NCI-H146 (cell line): ENCODE measurements at regions not wholly inside any gene's neighbourhood (a gene's known extent, or its start where the extent isn't known, plus 50 kb on each side); places are given as distances from the start of the nearest gene placed in this dataset.

Experiments
- DNase-seq: peaks from one replicate; lab custom pipeline; 2025; lab: John Stamatoyannopoulos, UW

DNA sequence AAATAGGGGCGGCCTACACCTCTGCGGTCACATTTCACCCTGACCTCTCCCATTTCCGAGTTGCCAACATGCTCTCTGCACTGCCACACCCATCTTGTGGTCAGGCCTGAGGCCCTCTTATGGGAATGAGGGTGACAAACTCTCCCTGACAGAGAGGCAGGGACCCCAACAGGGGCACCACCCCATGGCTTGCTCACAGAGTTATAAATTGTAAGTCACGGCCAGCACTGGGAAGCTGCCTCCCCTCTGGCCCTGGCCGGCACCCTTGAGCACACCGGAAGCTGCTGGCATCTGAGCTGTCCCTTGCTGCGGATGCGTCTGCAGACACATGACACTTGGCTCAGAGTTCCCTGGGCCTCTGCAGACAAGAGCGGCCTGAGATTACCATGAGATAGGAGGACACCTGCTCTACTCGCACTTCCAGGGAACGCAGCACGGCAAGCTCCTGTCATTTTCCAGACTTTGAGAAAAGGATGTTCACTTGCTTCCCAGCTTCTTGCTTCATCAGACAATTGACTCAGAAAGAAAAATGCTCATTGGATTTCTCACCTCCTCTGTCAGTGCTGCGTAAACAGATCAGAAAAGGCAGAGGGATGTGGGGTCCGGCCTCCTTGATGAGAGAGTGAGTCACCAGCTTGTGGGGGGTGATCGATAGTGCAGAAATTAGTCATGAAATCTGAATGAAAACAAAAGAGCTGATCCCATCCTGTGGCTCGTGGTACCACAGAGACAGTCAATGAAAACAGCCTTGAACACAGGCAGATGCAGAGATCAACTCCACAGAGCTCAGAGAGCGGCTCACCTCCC lies 269.8 kb downstream of the SYK start:
- peak; percentile 49 for DNase-seq

DNA sequence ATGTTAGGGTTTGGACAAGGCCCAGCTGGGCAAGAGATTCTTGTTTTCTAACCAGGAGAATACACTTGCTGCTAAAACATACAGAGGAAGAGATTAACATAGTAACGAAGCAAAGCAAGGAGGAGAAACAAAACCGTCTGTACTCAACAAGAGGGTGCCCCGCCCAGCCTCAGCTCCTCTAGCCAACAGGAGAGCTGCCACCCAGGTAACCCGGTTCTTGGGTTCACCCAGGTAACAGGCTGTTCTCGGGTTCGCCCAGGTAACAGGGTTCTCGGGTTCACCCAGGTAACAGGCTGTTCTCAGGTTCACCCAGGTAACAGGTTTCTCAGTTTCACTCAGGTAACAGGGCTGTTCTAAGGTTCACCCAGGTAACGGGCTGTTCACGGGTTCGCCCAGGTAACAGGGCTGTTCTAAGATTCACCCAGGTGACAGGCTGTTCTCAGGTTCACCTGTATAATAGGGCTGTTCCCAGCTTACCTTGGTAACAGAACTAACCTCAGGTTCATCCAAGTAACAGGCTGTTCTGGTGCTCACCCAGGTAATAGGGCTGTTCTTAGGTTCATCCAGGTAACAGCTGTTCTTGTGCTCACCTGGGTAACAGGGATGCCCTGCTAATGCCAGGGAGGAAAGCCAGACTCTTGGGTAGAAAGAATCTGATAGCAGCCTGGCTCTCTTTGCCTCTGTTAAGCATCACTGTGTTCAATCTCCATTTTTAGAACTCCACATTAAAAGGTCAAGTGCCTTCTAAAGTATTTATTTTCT lies 271.6 kb downstream of the SYK start:
- no peak for DNase-seq

DNA sequence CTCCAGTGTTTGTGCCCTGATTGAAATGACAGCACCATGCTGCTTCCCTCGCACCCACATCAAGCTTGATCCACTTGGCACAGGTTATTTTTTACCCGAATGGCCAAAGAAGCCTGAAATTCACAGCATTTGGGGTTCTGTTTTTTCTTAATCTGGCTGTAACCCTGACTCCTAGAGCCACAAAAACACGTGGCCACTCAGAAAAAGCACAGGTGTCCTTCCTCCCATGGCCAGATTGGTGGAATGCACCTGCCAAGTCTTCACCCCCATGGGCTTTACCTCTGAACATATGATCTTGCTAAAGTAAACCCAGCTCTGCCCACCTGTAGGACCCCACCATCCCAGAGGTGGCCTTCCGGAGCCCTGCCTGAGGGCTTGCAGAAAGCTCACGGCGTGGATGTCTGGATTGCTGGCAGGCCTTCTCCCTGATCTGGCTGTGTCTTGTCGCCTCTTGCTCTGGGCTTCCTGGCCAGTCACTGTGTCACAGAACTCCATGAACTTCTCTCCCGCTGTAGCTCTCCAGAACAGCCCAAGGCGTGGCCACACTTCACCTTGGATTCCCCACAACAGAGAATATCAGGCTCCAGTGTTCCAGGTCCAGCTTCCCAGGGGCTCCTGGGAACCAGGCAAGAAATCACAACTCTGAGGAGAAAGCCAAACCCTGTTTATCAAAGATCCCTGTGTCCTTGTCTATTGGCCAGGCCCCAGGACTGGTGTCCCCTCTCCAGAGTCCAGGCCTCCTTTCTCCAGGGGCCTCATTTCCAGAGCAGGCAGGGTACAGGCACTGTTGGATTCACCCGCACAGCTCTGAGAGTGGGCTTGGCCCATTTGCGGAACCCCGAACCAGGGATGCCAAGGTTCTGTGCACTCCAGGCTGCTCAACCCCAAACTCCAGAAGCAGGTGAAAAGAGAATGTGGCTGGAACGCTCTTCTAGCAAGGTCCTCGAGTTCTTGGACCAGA lies 272.5 kb downstream of the SYK start:
- DNase-seq, result no peak

DNA sequence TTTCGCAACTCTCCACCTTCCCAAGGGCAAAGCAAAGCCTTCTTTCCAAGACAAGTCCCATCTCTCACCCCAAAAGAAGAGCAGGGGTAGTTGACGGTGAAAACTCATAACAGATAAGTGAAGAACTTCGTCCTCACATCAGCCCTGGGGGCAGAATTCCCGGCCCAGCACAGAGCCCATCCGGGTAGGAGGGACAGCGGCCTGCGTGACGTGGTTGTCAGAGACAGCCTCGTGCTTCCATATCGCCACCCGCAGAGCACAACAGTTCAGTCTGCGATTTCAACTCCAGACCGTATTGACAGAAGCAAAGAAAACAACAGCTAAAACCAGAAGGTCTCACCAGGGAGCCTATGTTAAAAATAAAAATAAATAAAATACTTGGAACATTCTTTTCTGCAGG lies 273.2 kb downstream of the SYK start:
- no peak for DNase-seq

DNA sequence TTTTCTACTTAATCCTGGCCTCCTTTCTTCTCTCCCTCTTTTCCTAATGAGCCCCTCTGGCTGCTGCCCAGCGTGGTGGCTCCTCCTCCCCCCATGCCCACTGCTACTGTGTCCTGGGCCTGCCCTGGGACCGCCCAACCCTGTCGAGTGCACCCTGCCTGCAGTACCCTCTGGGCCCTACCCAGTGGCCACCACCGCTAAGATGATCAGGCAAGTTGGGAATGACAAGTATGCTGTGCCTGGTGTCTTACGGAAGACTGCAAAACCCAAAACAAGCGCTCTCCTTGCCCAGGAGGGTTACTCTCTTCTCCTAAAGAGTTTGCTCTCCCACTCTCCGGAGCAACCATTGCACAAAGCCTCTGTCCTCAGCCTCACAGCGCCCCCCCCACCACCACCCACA lies 273.7 kb downstream of the SYK start:
- DNase-seq, result no peak

DNA sequence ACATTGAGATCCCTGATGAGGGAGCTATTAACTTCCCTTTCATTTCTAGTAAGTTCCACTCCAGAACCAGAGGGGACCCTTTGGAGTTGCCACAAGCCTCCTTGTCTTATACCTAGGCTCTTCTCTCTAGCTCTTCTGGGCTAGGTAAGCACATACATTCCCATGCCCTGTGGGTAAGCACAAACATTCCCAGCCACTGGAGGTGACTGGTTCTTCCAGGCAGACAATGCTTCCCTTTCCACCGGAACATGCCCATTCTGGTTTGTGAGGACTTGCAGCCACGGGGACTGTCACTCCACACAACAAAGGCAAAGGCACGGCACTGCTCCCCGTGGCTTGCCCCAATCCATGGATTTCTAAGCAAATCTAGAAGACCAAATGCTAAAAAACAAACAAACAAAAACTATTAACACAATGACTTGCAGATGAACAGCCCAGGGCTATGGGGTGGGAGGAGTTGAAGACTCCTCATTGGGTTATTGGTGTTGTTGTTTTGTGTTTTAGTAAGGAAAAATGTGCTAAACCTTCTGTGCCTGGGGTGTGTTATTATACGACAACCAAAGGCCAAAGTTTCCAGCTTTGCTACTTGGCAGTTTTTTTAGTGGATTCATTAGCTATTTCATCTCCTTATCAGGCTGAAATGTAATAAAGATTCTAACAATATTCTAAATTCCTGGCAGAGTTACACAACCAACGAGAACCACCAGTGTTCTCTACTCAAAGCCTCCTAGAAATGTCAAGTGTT lies 276.2 kb downstream of the SYK start:
- no peak for DNase-seq

DNA sequence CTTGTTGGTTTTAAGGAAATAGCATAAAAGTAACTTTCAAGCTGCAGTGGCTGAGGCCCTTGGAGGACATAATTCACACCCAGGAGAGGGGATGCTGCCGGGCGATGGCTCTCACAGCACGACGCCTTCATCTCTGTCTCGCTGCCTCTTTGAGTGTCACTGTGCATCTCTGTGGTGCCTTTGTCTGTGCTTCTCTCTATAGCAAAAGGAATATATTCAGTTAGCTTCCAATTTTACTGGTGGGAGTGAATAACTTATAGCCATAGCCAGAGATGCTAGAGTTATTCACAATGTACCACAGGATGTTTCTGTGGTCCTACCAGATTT lies 276.7 kb downstream of the SYK start:
- no peak for DNase-seq

DNA sequence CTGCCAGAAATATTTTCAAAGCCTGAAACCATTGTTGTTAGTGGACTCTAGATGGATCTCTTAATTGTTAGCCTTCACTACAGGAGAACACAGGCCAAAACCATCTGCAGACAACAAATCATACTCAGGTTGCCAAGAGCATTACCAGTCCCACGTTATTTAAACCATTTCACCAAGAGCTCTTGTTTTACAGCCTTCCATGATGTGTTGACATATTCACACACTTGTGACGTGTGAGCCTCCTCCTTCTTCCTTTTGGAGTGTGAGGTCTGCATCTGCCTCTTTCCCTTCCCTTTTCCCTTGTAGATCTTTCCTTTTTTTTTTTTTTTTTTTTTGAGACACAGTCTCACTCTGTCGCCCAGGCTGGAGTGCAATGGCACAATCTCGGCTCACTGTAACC lies 279.0 kb downstream of the AUH start:
- no peak for DNase-seq

DNA sequence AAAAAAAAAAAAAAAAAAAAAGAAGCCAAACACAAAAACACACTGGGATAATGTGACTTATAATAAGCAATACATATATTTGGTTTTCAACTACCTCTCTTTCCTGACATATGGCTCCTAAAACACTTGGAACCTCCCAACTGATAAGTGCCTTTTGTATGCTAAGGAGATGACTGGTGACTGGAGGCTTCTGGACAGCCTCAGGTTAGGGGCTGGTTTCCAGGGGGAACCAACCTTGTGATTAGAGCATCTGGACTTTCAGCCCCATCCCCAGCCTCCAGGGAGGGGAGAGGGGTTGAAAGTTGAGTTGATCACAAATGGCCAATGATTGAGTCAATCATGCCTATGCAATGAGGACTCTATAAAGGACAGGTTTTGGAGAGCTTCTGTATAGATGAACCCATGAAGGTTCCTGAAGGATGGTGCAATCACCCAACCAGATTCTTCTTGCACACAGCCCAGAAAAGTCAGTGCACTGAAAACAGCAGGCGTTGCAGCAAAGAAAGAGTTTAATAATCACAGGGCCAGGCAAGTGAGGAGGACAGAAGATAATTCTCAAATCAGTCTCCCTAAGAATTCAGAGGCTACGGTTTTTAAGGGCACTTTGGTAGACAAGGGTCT lies 276.7 kb downstream of the AUH start:
- DNase-seq, result no peak

DNA sequence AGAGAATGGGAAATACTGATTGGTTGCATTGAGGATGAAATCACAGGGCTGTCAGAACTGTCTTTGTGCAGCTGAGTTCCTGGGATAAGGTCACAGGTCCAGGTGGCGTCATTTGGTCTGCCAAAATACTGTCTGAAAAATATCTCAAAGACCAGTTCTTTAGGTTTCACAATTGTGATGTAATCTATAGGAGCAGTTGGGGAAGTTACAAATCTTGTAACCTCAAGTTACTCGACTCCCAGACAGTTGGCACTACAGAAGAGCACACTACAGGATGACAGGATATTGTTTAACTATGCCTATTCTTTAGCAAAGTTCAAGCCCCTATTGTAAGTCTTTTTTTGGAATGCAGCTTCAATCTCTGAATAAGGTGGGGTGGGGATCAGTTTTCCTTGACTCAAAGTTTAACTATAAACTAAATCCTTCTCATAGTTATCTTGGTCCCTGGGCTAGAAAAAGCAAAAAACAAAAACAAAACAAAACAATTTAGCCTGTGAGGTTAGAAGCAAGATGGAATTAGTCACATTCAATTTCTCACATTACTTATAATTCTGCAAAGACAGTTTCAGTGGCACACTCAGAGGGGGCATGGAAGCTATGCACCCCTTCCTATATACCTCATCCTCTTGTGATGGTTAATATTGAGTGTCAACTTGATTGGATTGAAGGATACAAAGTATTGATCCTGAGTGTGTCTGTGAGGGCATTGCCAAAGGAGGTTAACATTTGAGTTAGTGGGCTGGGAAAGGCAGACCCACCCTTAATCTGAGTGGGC lies 276.0 kb downstream of the AUH start:
- DNase-seq, result no peak

DNA sequence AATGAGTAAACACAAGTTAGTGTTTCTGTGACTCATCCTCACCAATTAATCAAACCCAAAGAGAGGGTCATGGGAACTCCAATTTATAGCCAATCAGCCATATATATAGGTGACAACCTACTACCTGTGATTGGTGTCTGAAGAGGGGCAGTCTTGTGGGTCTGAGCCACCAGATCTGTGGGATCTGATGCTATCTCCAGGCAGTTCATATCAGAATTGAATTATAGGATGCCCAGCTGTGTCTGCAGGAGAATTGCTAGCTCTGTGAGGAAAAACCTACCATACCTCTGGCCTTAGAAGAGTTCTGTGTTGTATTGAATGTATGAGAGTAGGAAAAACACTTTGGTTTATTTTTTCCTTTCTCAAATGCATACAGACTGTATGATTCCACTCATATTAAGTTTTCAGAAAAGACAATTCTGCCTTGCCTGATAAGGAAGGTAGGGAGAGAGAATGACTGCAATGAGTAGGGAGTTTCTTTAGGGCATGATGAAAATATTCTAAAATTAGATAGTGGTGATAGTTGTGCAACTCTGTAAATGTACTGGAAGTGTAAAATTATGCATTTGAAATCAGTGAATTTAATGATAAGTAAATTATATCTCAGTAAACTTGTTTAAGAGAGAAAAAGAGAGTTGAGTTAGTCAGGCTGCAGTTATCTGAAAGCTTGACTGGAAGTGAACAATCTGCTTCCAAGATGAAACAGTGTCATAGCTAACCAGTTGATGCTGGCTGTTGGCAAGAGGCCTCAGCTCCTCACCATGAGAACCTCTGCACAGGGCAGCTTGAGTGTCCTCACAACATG lies 274.9 kb downstream of the AUH start:
- DNase-seq, result no peak

DNA sequence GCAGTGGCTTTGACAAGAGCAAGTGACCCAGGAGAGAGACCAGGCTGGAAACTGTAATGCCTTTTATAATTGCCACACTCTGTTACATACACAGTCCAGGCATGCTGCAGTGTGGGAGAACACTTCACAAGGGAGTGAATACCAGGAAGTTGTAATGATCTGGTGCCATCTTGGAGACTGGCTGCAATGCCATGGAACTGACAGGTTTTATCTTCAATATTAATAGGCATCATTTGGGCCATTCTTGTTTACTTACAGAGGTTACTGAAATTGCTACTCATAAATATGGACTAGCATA lies 274.3 kb downstream of the AUH start:
- no peak for DNase-seq

DNA sequence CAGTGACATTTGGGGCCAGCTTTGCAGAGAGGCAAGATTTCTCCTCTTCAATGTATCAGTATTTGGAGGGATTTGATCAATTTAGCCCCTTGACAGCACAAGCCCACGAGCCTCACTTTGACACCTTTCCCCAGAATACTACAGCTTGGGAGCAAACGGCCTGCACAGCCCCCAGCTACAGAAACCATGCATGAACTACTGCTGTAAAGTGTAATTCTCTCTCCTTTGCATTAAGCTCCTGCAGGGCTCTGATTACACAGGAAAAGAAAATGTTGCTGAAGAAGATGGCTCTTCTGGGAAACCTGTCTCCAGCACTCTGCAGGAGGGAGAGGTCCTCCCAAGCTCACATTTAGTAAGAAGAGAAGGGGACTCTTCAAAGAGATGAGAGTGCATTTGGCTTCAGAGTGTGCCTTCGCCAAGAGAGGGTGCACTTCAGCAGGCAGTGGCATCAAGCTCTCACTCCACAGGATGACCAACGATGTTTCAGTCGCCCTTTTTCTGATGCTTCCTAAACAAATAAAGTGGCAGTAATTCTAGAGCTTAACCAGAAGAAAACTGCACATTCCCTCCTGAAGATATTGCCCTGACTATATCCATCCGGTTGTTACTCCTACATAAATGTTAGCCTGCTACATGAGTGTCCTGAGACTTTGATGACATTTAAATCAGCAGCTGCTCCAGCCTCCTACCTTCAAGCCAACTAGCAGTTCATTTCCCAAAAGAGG lies 272.2 kb downstream of the AUH start:
- peak; percentile 38 for DNase-seq

DNA sequence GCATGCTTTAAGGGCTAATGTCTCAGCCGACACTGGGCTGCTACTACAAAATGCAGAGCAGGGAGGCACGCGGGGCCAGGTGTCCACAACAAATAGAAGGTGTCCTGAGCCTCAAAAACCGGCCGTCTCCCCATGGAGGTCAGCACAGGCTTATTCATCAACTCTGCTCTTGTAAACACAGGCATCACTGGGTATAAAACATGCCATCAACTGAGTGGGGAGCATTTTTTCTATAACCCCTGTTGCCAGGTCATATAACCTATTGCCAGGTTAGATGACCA lies 271.6 kb downstream of the AUH start:
- DNase-seq, result no peak

DNA sequence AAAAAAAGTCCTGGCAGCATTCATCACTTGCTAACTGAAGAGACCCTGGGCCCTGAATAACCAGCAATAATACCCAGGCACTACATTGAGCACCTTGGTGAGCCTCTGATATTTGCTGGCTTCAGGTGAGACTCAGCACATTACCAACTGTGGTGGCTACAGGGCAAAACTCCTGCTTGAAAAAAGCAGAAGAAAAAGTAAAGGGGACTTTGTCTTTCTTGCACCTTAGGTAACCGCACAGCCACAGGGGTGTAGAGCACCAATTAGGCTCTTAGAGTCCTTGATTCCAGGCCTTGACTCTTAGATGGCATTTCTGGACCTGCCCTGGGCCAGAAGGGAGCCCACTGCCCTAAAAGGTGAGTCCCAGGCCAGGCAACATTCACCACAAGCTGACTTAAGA lies 269.5 kb downstream of the AUH start:
- no peak for DNase-seq

DNA sequence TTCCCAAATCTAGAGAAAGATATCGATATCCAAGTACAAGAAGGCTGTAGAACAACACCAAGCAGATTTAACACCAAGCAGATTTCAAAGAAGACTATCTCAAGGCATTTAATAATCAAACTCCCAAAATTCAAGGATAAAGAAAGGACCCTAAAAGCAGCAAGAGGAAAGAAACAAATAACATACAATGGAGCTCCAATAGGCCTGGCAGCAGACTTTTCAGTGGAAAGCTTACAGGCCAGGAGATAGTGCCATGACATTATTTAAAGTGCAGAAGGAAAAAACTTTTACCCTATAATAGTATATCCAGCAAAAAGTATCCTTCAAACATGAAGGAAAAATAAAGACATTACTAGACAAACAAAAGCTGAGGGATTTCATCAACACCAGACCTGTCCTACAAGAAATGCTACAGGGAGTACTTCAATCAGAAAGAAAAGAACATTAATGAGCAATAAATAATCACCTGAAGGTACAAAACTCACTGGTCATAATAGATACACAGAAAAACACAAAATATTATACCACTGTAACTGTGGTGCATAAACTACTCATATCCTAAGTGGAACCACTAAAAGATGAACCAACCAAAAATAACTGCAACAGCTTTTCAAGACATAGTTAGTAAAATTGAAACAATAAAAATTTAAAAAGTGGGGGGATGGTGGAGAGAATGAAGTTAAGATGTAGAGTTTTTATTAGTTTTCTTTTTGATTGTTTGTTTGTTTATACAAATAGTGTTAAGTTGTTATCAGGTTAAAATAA lies 267.2 kb downstream of the AUH start:
- DNase-seq, result no peak

DNA sequence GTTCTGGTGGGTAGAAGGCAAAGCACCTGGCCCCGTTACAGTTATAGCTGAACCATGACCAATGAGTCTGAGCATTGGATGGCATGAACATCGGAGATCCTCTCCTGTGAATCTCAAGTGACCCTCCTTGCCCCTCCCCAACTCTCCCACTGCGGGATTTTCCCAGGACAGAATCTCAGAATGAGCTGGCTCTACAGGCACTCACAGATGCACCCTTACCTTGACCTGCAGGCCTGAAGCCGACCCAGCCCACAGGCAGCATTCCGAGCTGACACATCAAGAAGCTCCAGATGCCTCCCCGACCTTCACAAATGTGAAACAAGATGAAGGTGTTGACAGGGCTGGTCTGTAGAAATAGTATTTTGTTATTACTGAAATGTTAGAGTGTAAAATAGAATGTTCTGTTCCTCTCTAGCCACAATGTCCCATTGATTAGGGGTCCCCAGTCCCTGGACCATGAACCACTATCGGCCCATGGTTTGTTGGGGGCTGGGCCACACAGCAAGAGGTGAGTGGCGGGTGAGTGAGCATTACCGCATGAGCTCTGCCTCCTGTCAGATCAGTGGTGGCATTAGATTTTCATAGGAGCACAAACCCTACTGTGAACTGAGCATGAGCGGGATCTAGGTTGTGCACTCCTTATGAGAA lies 263.4 kb downstream of the AUH start:
- no peak for DNase-seq

DNA sequence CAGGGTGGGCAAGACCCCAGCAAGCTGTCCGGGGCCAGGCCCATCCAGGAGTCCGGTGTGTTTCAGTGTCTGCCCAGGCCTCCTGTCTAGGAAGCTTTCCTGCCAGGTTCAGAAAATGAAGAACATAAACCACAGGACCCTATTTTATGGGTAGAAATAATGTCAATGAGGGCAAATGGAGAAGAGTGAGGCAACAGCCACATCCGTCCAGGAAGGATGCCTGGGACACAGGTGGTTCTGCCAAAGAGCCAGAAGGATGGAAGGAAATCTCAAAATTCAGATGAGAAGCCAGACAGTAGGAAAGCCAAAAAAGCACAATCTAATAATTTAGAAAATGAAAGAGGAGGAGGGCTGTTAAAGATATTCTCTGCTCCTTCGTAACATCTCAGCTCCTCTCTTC lies 262.3 kb downstream of the AUH start:
- DNase-seq, result no peak
